ENCODE measurements at regions not wholly inside any gene's neighbourhood (a gene's known extent, or its start where the extent isn't known, plus 50 kb on each side); places are given as distances from the start of the nearest gene placed in this dataset.

DNA sequence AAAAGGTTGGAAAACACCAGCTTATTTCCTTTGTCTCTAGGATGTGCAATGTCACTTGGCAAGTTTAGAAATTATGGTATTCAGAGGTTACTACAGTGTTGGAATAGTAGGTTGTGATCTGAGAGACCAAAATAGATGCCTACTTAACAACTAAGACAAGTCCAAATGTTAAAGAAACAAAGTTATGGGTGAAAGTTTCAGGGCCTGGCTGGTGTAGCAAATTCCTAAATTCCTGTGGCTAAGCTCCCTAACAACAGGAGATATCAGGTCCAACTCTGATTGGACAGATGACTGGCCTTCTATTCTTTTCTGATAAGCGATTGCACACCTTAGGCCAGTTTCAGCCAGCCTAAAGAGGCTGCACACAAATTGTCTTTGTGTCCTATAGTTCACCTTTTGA lies 873.5 kb downstream of the REEP3 start:
- peak overlapping the region in 1 of 2 donors; percentile 50 for H3K27ac ChIP-seq
- no peak for TF ChIP-seq CTCF (IDR thresholded peaks at IDR 0.05)
- no peak overlapping the region for H3K4me3 ChIP-seq
- DNase-seq (ENCODE audit: low spot score): no peak

DNA sequence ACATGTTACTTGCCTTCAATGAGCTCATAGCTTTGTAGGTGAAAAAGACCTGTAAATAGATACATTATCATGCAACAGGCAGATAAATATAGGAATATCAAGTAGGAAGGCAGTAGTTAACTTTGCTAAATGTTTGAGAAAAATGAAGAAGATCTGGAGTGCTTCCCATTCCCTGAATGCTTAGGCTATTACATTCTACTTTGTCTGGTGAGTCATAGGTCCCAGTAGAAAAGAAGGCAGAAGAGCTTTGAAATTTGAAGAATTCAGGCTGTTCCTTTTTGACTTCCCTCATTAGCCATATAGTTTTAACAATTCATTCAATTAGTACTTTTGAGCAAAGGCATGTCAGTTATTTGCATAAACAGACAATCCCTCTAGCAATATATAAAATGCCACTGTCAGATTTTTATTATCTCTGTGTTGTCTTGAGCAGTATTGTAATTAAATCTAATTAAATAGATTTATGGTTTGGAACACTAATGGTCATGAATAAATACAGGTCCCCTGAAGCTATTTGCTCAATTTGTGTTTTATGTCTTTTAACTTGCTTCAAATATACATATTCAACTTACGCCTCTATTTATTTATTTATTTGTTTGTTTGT lies 875.0 kb downstream of the REEP3 start:
- DNase-seq (ENCODE audit: low spot score): no peak
- Histone ChIP-seq H3K4me3 (no peak overlapping the region), H3K27ac (no peak overlapping the region)
- no peak for TF ChIP-seq CTCF (IDR thresholded peaks at IDR 0.05)

- Histone ChIP-seq H3K4me3 (no peak overlapping the region), H3K27ac (no peak overlapping the region)
- DNase-seq (ENCODE audit: low spot score): no peak
- TF ChIP-seq CTCF (IDR thresholded peaks at IDR 0.05): no peak
Measured at GRCh38 chr10:64397125-64397524, 875.9 kb downstream of the REEP3 start.

DNA sequence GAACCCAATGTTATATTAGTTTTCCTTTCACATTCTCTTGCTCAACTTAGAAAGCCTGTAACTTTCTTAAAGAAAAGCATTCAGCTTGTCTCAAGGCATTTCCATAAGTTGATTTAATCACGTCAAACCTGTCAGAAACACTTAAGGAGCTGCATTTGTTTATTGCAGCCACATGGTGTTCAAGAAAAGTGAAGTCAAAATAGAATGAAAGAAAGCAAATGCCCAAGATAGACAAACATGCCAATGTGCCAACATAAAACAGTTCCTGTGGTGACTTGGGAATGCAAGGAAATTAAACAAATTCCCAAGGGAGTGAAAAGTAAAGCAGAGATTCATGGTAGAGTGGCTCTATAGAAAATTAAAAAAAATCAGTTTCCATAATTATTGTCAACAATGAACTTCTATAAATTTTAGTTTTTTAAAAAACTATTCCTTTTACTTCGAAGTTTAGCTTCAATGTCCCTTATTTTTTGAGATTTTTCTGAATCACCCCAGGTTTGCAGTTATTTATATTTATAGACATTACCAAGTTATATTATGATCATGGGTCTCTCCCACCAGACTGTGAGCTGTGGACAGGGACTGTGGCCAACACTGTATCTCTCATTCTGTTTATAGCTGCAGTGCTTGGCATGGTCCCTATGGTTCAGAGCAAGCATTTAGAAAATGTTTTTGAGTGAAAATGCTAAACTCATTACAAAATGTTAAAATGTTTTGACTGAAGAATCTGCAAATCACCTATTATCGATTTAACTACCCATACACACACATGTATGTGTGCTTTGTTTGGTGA lies 887.4 kb downstream of the REEP3 start:
- TF ChIP-seq CTCF (IDR thresholded peaks at IDR 0.05): no peak
- Histone ChIP-seq H3K4me3 (no peak overlapping the region), H3K27ac (no peak overlapping the region)
- no peak for DNase-seq (ENCODE audit: low spot score)

- no peak for TF ChIP-seq CTCF (IDR thresholded peaks at IDR 0.05)
- no peak for DNase-seq (ENCODE audit: low spot score)
- Histone ChIP-seq H3K27ac (no peak overlapping the region), H3K4me3 (no peak overlapping the region)
Measured at GRCh38 chr10:64409349-64409748, 888.1 kb downstream of the REEP3 start.

DNA sequence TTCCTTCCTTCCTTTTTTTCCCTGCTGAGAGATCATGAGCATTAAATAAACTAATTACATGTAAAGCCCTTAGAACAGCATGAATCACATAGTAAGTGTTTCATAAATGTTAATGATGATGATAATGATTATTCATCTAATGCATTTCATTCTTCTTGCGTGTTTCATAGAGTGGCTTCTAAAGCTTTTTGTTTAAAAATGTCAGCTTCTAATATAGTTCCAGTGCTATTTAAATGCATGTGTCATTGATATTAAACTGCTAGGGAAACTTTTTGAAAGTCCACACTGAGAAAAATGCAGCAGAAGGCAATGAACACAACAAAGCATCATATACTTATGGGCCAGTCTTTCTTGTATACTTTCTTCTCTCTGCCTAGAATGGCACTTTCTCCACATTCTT lies 894.8 kb downstream of the REEP3 start:
- no peak overlapping the region for H3K27ac ChIP-seq
- no peak for TF ChIP-seq CTCF (IDR thresholded peaks at IDR 0.05)
- no peak for DNase-seq (ENCODE audit: low spot score)
- H3K4me3 ChIP-seq: no peak overlapping the region

DNA sequence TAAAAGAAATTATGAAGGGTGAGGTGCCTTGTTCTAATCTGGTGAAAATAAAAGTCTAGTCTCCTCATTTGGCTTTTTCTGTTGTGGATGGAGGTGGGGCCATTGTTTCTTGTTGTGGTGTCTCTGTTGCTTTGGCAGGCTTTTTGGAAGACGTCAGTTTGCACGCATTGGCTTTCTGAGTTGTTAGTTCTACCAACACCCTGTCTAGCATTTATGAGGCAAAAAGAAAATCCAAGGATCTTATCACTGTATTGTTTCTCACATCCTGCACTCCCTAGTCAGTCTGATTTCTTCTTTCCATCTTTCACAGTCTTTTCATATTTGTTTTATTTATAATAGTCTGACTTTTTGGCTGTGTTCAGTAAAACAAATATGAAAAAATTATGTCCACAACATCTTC lies 898.3 kb downstream of the REEP3 start:
- Histone ChIP-seq H3K27ac (no peak overlapping the region), H3K4me3 (no peak overlapping the region)
- no peak for DNase-seq (ENCODE audit: low spot score)
- TF ChIP-seq CTCF (IDR thresholded peaks at IDR 0.05): no peak

Measured in coronary artery (tissue), 2 donors.